HG02798 (cell line): ENCODE measurements at regions not wholly inside any gene's neighbourhood (a gene's known extent, or its start where the extent isn't known, plus 50 kb on each side); places are given as distances from the start of the nearest gene placed in this dataset.
"Not testable (repeated sequence)": the region's sequence is repeated elsewhere in the genome, so short reads cannot be mapped to it uniquely, and the experiment has no call there.

Experiments
- ATAC-seq: cut with Tn5 transposase; IDR thresholded peaks from one replicate; pipeline ENCODE4 v1.9.1; 2021; ENCODE audit warnings: mild to moderate bottlenecking; ENCODE audit not compliant: unreplicated experiment, poor library complexity

GRCh38 chr13:28574617-28575142 is 79.8 kb upstream of the FLT1 start:
- no peak for ATAC-seq

GRCh38 chr13:28573595-28574373 is 78.9 kb upstream of the FLT1 start:
- ATAC-seq: no peak

- no peak for ATAC-seq
Observed at GRCh38 chr13:28572871-28573270, 77.9 kb upstream of the FLT1 start.

- not testable (repeated sequence) for ATAC-seq
Observed at GRCh38 chr13:28570356-28570755, 75.4 kb upstream of the FLT1 start.

GRCh38 chr13:28569886-28570285 is 75.0 kb upstream of the FLT1 start:
- no peak for ATAC-seq

- ATAC-seq: peak; percentile 84
Observed at GRCh38 chr13:28568286-28568685, 73.4 kb upstream of the FLT1 start.

GRCh38 chr13:28566891-28567290 is 72.0 kb upstream of the FLT1 start:
- ATAC-seq: no peak

GRCh38 chr13:28566283-28566682 is 71.4 kb upstream of the FLT1 start:
- ATAC-seq: no peak

- ATAC-seq: no peak
Observed at GRCh38 chr13:28564030-28564429, 69.1 kb upstream of the FLT1 start.

GRCh38 chr13:28563609-28564008 is 68.7 kb upstream of the FLT1 start:
- no peak for ATAC-seq

GRCh38 chr13:28560612-28561011 is 65.7 kb upstream of the FLT1 start:
- no peak for ATAC-seq

- ATAC-seq: no peak
Observed at GRCh38 chr13:28559636-28560259, 64.8 kb upstream of the FLT1 start.

- no peak for ATAC-seq
Observed at GRCh38 chr13:28558567-28558966, 63.6 kb upstream of the FLT1 start.

GRCh38 chr13:28557725-28558520 is 63.0 kb upstream of the FLT1 start:
- ATAC-seq: no peak

- ATAC-seq: no peak
Observed at GRCh38 chr13:28555096-28555495, 60.2 kb upstream of the FLT1 start.

- no peak for ATAC-seq
Observed at GRCh38 chr13:28553971-28554370, 59.0 kb upstream of the FLT1 start.

GRCh38 chr13:28552288-28552687 is 57.4 kb upstream of the FLT1 start:
- no peak for ATAC-seq

- ATAC-seq: no peak
Observed at GRCh38 chr13:28551498-28551895, 56.6 kb upstream of the FLT1 start.

GRCh38 chr13:28550721-28551497 is 56.0 kb upstream of the FLT1 start:
- ATAC-seq: no peak

GRCh38 chr13:28550091-28550490 is 55.2 kb upstream of the FLT1 start:
- no peak for ATAC-seq
